ENCODE measurements at regions not wholly inside any gene's neighbourhood (a gene's known extent, or its start where the extent isn't known, plus 50 kb on each side); places are given as distances from the start of the nearest gene placed in this dataset.

DNA sequence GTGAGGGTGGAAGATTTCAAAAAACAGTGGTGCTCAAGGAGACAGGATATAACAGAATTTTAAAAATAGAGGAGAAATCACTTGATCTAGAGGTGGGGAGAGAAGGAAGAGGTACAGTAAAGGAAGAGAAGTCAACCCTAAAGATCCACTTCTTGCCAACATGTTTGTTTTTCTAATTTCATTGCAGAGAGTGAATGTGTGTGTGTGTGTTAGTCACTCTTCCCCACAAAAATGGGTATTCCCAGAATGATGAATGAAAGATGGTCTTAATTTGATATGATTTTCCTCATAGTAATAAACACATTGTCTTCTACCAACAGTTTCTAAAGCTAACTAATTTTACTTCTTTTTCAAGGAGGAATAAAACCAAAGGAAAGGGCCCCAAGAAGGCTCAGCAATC is 74.2 kb upstream of the NGF start:
- BruUV-seq (replicated peaks): no TSS peak
- Histone ChIP-seq H2BK15ac (ENCODE audit: low read depth, low read length) (no peak overlapping the region), H3K18ac (ENCODE audit: low read depth, low read length) (no peak overlapping the region), H3K56ac (ENCODE audit: extremely low read depth, insufficient read depth, low read length) (no peak overlapping the region), H2BK120ac (ENCODE audit: low read depth, low read length) (no peak overlapping the region), H2BK20ac (ENCODE audit: low read depth, low read length) (no peak overlapping the region), H4K20me1 (ENCODE audit: insufficient read depth, low read length) (no peaks in the 10 kb centered on the region), H3K9me3 (ENCODE audit: control insufficient read depth, insufficient read depth, low read length) (no peaks in the 10 kb centered on the region), H4K8ac (ENCODE audit: low read depth in 2 of 2, low read length in 2 of 2) (no peak overlapping the region), H3K14ac (replicated peaks; ENCODE audit: low read depth, low read length) (no peak overlapping the region), H3K4me2 (ENCODE audit: low read depth, low read length) (no peak overlapping the region), H4K91ac (ENCODE audit: insufficient read depth, low read depth, low read length) (no peak overlapping the region), H2AK9ac (replicated peaks; ENCODE audit: low read depth, low read length, poor library complexity) (no peak overlapping the region), H3K27ac (ENCODE audit: insufficient read depth, low read length) (no peak overlapping the region), H3K36me3 (ENCODE audit: control insufficient read depth, insufficient read depth, low read length) (no peaks in the 10 kb centered on the region), H3K23ac (ENCODE audit: low read depth, low read length) (no peak overlapping the region), H4K5ac (ENCODE audit: low read depth, low read length) (no peak overlapping the region), H3K27me3 (ENCODE audit: control insufficient read depth, insufficient read depth, low read length) (no peaks in the 10 kb centered on the region), H2BK5ac (ENCODE audit: low read depth, low read length, poor library complexity, severe bottlenecking) (no peak overlapping the region), H3K4ac (ENCODE audit: low read depth, low read length) (no peak overlapping the region), H3K79me1 (ENCODE audit: low read depth in 1 of 2, low read length in 2 of 2) (no peaks in the 10 kb centered on the region), H3K9me1 (ENCODE audit: insufficient read depth, low read length) (0 out of 2 replicates have a peak, but pooled peaks cover 4% of the 10 kb centered on the region), H2AFZ (replicated peaks; ENCODE audit: low read length, poor library complexity) (no peak overlapping the region), H3K9ac (ENCODE audit: low read depth, low read length) (no peak overlapping the region), H3K4me3 (ENCODE audit: insufficient read depth, low read depth, low read length) (no peak overlapping the region), H3K4me1 (ENCODE audit: control insufficient read depth, insufficient read depth, low read length) (peaks cover 4% of the 10 kb centered on the region), H2AK5ac (ENCODE audit: low read depth, low read length) (no peak overlapping the region)
- TF ChIP-seq NFE2L2 (IDR thresholded peaks at IDR 0.05; ENCODE audit: low read depth, low read length): no peak
- no peak for TF ChIP-seq CEBPB (IDR thresholded peaks at IDR 0.05; ENCODE audit: low read depth, low read length)
- TF ChIP-seq POLR2A (IDR thresholded peaks at IDR 0.05; ENCODE audit: low read depth, low read length): no peak
- no peak for TF ChIP-seq MAZ (IDR thresholded peaks at IDR 0.05; ENCODE audit: borderline replicate concordance, low read depth, low read length)
- TF ChIP-seq, protein P1, sequence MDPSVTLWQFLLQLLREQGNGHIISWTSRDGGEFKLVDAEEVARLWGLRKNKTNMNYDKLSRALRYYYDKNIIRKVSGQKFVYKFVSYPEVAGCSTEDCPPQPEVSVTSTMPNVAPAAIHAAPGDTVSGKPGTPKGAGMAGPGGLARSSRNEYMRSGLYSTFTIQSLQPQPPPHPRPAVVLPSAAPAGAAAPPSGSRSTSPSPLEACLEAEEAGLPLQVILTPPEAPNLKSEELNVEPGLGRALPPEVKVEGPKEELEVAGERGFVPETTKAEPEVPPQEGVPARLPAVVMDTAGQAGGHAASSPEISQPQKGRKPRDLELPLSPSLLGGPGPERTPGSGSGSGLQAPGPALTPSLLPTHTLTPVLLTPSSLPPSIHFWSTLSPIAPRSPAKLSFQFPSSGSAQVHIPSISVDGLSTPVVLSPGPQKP (IDR thresholded peaks at IDR 0.05; ENCODE audit: borderline replicate concordance, low read depth, low read length): no peak
- no peak for TF ChIP-seq RFX5 (IDR thresholded peaks at IDR 0.05; ENCODE audit: low read depth, low read length)
- TF ChIP-seq CHD1 (IDR thresholded peaks at IDR 0.05; ENCODE audit: low read depth, low read length): no peak
- TF ChIP-seq FOS (IDR thresholded peaks at IDR 0.05; ENCODE audit: low read depth, low read length): no peak
- dilution Hi-C loops (cut with HindIII; ENCODE audit: low sequenced_read_pairs, unreplicated experiment) (no loop called here), intact Hi-C loops (cut with micrococcal nuclease) (no loop called here), in situ Hi-C loops (cut with MboI; ENCODE audit: low sequenced_read_pairs) (no loop called here)
- ChIA-PET CTCF (no interaction called here), POLR2A (ENCODE audit: unreplicated experiment) (no interaction called here)
- no peak for ATAC-seq (ENCODE audit: low read depth)
- peak; percentile 43 for DNase-seq

Measured in IMR-90 (cell line).